NCI-H2196 treated with DMSO at 0.1 percent for 48 hours (cell line): ENCODE measurements at regions not wholly inside any gene's neighbourhood (a gene's known extent, or its start where the extent isn't known, plus 50 kb on each side); places are given as distances from the start of the nearest gene placed in this dataset.

Experiments
- DNase-seq: peaks from one replicate; lab custom pipeline; 2025; ENCODE audit not compliant: unreplicated experiment; lab: John Stamatoyannopoulos, UW

GRCh38 chr13:89856512-89856911, 1491.0 kb upstream of the MIR17HG start:
- DNase-seq: no peak

GRCh38 chr13:89857502-89857901, 1490.0 kb upstream of the MIR17HG start:
- DNase-seq: no peak

GRCh38 chr13:89862011-89862690, 1485.3 kb upstream of the MIR17HG start:
- DNase-seq: no peak

- DNase-seq: no peak
Observed at GRCh38 chr13:89862691-89863036, 1484.8 kb upstream of the MIR17HG start.

- DNase-seq: no peak
Observed at GRCh38 chr13:89865164-89866064, 1482.1 kb upstream of the MIR17HG start.

GRCh38 chr13:89869312-89869711, 1478.2 kb upstream of the MIR17HG start:
- no peak for DNase-seq

GRCh38 chr13:89878904-89879303, 1468.6 kb upstream of the MIR17HG start:
- no peak for DNase-seq

- DNase-seq: no peak
Observed at GRCh38 chr13:89880201-89880600, 1467.3 kb upstream of the MIR17HG start.

- no peak for DNase-seq
Observed at GRCh38 chr13:89883893-89884448, 1463.5 kb upstream of the MIR17HG start.

GRCh38 chr13:89890806-89891205, 1456.7 kb upstream of the MIR17HG start:
- no peak for DNase-seq

GRCh38 chr13:89891416-89891815, 1456.1 kb upstream of the MIR17HG start:
- DNase-seq: no peak

GRCh38 chr13:89897681-89898080, 1449.8 kb upstream of the MIR17HG start:
- no peak for DNase-seq

- DNase-seq: no peak
Observed at GRCh38 chr13:89899302-89900103, 1448.0 kb upstream of the MIR17HG start.

GRCh38 chr13:89900104-89900765, 1447.3 kb upstream of the MIR17HG start:
- DNase-seq: no peak

GRCh38 chr13:89902223-89902622, 1445.3 kb upstream of the MIR17HG start:
- no peak for DNase-seq

- no peak for DNase-seq
Observed at GRCh38 chr13:89903115-89903514, 1444.4 kb upstream of the MIR17HG start.

- DNase-seq: no peak
Observed at GRCh38 chr13:89910166-89910565, 1437.3 kb upstream of the MIR17HG start.

GRCh38 chr13:89916551-89916950, 1430.9 kb upstream of the MIR17HG start:
- no peak for DNase-seq

GRCh38 chr13:89920461-89920860, 1427.0 kb upstream of the MIR17HG start:
- DNase-seq: no peak

GRCh38 chr13:89923052-89923451, 1424.4 kb upstream of the MIR17HG start:
- DNase-seq: no peak

GRCh38 chr13:89923736-89924135, 1423.8 kb upstream of the MIR17HG start:
- no peak for DNase-seq
